ENCODE measurements at regions not wholly inside any gene's neighbourhood (a gene's known extent, or its start where the extent isn't known, plus 50 kb on each side); places are given as distances from the start of the nearest gene placed in this dataset.

GRCh38 chr10:110397856-110398255, 93.1 kb upstream of the SMNDC1 start:
- TF ChIP-seq CTCF (IDR thresholded peaks at IDR 0.05; ENCODE audit: low read length), result no peak
- TF ChIP-seq EZH2 (IDR thresholded peaks at IDR 0.05; ENCODE audit: borderline replicate concordance, low read length), result no peak

Data from OCI-LY1 (cell line).